ENCODE measurements at regions not wholly inside any gene's neighbourhood (a gene's known extent, or its start where the extent isn't known, plus 50 kb on each side); places are given as distances from the start of the nearest gene placed in this dataset.

DNA sequence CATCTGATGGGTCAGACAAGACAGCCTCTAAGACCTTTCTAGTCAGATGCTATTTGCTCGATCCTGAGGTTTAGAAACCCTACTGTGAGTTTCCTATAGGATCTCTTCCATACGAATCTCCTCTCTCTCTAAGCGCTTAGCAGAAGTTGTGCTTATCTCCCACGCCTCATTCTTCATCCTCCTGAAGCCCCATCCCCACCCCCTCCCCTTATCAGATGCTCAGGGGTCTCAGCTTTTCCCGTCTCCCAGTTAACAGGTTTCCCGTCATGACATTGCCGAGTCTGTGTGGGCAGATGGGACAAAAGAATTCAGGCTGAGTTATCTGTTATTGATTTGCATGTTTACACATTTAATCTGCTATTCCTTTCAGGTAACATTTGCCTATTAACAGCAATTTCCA, 99.0 kb upstream of the PIRT start:
- Histone ChIP-seq H3K4me1 (ENCODE audit: control insufficient read depth, insufficient read depth, low read length) (no peaks in the 10 kb centered on the region), H3K4me3 (ENCODE audit: low read depth, low read length) (no peak overlapping the region), H3K9me3 (ENCODE audit: control insufficient read depth, insufficient read depth, low read depth, low read length) (no peaks in the 10 kb centered on the region), H3K36me3 (ENCODE audit: control insufficient read depth in 2 of 2, insufficient read depth in 1 of 2, low read length in 2 of 2) (no peaks in the 10 kb centered on the region), H3K27ac (ENCODE audit: extremely low read depth, low read depth, low read length) (no peak overlapping the region)
- POLR2A ChIA-PET = no interaction called here
- TF ChIP-seq, protein P1, sequence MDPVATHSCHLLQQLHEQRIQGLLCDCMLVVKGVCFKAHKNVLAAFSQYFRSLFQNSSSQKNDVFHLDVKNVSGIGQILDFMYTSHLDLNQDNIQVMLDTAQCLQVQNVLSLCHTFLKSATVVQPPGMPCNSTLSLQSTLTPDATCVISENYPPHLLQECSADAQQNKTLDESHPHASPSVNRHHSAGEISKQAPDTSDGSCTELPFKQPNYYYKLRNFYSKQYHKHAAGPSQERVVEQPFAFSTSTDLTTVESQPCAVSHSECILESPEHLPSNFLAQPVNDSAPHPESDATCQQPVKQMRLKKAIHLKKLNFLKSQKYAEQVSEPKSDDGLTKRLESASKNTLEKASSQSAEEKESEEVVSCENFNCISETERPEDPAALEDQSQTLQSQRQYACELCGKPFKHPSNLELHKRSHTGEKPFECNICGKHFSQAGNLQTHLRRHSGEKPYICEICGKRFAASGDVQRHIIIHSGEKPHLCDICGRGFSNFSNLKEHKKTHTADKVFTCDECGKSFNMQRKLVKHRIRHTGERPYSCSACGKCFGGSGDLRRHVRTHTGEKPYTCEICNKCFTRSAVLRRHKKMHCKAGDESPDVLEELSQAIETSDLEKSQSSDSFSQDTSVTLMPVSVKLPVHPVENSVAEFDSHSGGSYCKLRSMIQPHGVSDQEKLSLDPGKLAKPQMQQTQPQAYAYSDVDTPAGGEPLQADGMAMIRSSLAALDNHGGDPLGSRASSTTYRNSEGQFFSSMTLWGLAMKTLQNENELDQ (tag by site-specific recombination; IDR thresholded peaks at IDR 0.05; ENCODE audit: low read depth) = no peak
- no peak for TF ChIP-seq ZNF221 (tag by site-specific recombination; IDR thresholded peaks at IDR 0.05; ENCODE audit: borderline replicate concordance)
- TF ChIP-seq ZNF211 (tag by site-specific recombination; IDR thresholded peaks at IDR 0.05; ENCODE audit: low read depth) = no peak
- no peak for TF ChIP-seq CTCF (tag by site-specific recombination; IDR thresholded peaks at IDR 0.05)
- no peak for TF ChIP-seq ZNF626 (tag by site-specific recombination; IDR thresholded peaks at IDR 0.05)
- TF ChIP-seq ZNF37A (tag by site-specific recombination; IDR thresholded peaks at IDR 0.05) = no peak
- no peak for TF ChIP-seq ZNF560 (tag by site-specific recombination; IDR thresholded peaks at IDR 0.05; ENCODE audit: borderline replicate concordance)
- no peak for TF ChIP-seq ZNF174 (tag by site-specific recombination; IDR thresholded peaks at IDR 0.05)
- no peak for TF ChIP-seq ZNF2 (tag by site-specific recombination; IDR thresholded peaks at IDR 0.05)
- CTCF ChIA-PET = interaction anchor here (0.6 kb wide), 1 partner anchor 24 kb away, joined by 3 read pairs; no protein-coding TSS in a partner anchor

GRCh38 chr17:10932938-10933337, 95.1 kb upstream of the PIRT start:
- TF ChIP-seq KLF1 (tag by site-specific recombination; IDR thresholded peaks at IDR 0.05) = no peak
- no peak for TF ChIP-seq ZNF514 (tag by site-specific recombination; IDR thresholded peaks at IDR 0.05)
- TF ChIP-seq, protein P2, sequence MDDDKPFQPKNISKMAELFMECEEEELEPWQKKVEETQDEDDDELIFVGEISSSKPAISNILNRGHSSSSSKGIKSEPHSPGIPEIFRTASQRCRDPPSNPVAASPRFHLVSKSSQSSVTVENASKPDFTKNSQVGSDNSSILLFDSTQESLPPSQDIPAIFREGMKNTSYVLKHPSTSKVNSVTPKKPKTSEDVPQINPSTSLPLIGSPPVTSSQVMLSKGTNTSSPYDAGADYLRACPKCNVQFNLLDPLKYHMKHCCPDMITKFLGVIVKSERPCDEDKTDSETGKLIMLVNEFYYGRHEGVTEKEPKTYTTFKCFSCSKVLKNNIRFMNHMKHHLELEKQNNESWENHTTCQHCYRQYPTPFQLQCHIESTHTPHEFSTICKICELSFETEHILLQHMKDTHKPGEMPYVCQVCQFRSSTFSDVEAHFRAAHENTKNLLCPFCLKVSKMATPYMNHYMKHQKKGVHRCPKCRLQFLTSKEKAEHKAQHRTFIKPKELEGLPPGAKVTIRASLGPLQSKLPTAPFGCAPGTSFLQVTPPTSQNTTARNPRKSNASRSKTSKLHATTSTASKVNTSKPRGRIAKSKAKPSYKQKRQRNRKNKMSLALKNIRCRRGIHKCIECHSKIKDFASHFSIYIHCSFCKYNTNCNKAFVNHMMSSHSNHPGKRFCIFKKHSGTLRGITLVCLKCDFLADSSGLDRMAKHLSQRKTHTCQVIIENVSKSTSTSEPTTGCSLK (tag by site-specific recombination; IDR thresholded peaks at IDR 0.05) = no peak
- TF ChIP-seq ZNF362 (tag by site-specific recombination; IDR thresholded peaks at IDR 0.05) = no peak
- no peak for TF ChIP-seq ZNF529 (tag by site-specific recombination; IDR thresholded peaks at IDR 0.05; ENCODE audit: insufficient replicate concordance)
- TF ChIP-seq ZNF561 (tag by site-specific recombination; IDR thresholded peaks at IDR 0.05; ENCODE audit: borderline replicate concordance) = no peak
- CTCF ChIA-PET = no interaction called here
- H3K4me1 ChIP-seq (ENCODE audit: control insufficient read depth, insufficient read depth, low read length) = no peaks in the 10 kb centered on the region

GRCh38 chr17:10931133-10931532, 93.2 kb upstream of the PIRT start:
- Histone ChIP-seq H3K9me3 (ENCODE audit: control insufficient read depth, insufficient read depth, low read depth, low read length) (no peaks in the 10 kb centered on the region), H3K27ac (ENCODE audit: extremely low read depth, low read depth, low read length) (no peak overlapping the region), H3K4me3 (ENCODE audit: low read depth, low read length) (no peak overlapping the region), H3K36me3 (ENCODE audit: control insufficient read depth in 2 of 2, insufficient read depth in 1 of 2, low read length in 2 of 2) (no peaks in the 10 kb centered on the region), H3K4me1 (ENCODE audit: control insufficient read depth, insufficient read depth, low read length) (no peaks in the 10 kb centered on the region)
- ChIA-PET POLR2A (no interaction called here), CTCF (no interaction called here)
- TF ChIP-seq ZNF114 (tag by site-specific recombination; IDR thresholded peaks at IDR 0.05) (no peak), ZNF324 (tag by site-specific recombination; IDR thresholded peaks at IDR 0.05) (no peak), ZNF580 (tag by site-specific recombination; IDR thresholded peaks at IDR 0.05) (no peak), ZNF701 (tag by site-specific recombination; IDR thresholded peaks at IDR 0.05) (no peak), ZNF112 (tag by site-specific recombination; IDR thresholded peaks at IDR 0.05) (no peak), PRDM1 (tag by site-specific recombination; IDR thresholded peaks at IDR 0.05) (no peak), ZNF37A (tag by site-specific recombination; IDR thresholded peaks at IDR 0.05) (no peak), TRIM28 (IDR thresholded peaks at IDR 0.05; ENCODE audit: borderline replicate concordance, low read length) (no peak), ZNF777 (tag by site-specific recombination; IDR thresholded peaks at IDR 0.05; ENCODE audit: borderline replicate concordance) (no peak)
- TF ChIP-seq, protein P3, sequence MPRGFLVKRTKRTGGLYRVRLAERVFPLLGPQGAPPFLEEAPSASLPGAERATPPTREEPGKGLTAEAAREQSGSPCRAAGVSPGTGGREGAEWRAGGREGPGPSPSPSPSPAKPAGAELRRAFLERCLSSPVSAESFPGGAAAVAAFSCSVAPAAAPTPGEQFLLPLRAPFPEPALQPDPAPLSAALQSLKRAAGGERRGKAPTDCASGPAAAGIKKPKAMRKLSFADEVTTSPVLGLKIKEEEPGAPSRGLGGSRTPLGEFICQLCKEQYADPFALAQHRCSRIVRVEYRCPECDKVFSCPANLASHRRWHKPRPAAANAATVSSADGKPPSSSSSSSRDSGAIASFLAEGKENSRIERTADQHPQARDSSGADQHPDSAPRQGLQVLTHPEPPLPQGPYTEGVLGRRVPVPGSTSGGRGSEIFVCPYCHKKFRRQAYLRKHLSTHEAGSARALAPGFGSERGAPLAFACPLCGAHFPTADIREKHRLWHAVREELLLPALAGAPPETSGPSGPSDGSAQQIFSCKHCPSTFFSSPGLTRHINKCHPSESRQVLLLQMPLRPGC (tag by site-specific recombination; IDR thresholded peaks at IDR 0.05) = no peak

More at GRCh38 chr17:10932938-10933337, 95.1 kb upstream of the PIRT start:
- H3K9me3 ChIP-seq (ENCODE audit: control insufficient read depth, insufficient read depth, low read depth, low read length) = no peaks in the 10 kb centered on the region
- no peaks in the 10 kb centered on the region for H3K36me3 ChIP-seq (ENCODE audit: control insufficient read depth in 2 of 2, insufficient read depth in 1 of 2, low read length in 2 of 2)
- no peak overlapping the region for H3K4me3 ChIP-seq (ENCODE audit: low read depth, low read length)
- no peak overlapping the region for H3K27ac ChIP-seq (ENCODE audit: extremely low read depth, low read depth, low read length)
- POLR2A ChIA-PET = no interaction called here
